ENCODE measurements at regions not wholly inside any gene's neighbourhood (a gene's known extent, or its start where the extent isn't known, plus 50 kb on each side); places are given as distances from the start of the nearest gene placed in this dataset.

- Histone ChIP-seq H3K9ac (no peak overlapping the region), H3K4me1 (ENCODE audit: control insufficient read depth in 1 of 2, insufficient read depth in 2 of 2, low read depth in 1 of 2, low read length in 1 of 2) (no peaks in the 10 kb centered on the region), H4K20me1 (ENCODE audit: insufficient read depth) (no peaks in the 10 kb centered on the region), H3K4me2 (no peak overlapping the region), H3K27ac (ENCODE audit: low read depth in 2 of 2, low read length in 1 of 2) (no peak overlapping the region), H3K27me3 (ENCODE audit: insufficient read depth) (no peaks in the 10 kb centered on the region), H3F3A (replicated peaks; ENCODE audit: insufficient read depth) (no peaks in the 10 kb centered on the region), H3K4me3 (ENCODE audit: low read depth in 2 of 2, low read length in 1 of 2) (no peak overlapping the region), H2AFZ (ENCODE audit: low read depth) (no peak overlapping the region), H3K36me3 (replicated peaks in 1 of 2; ENCODE audit: control insufficient read depth in 1 of 2, insufficient read depth in 2 of 2, low read length in 1 of 2) (no peaks in the 10 kb centered on the region), H3K79me2 (ENCODE audit: insufficient read depth) (no peaks in the 10 kb centered on the region), H3K9me2 (no peaks in the 10 kb centered on the region), H3K9me3 (no peaks in the 10 kb centered on the region)
- POLR2A ChIA-PET = no interaction called here
- no peak for DNase-seq
- TF ChIP-seq USF1 (IDR thresholded peaks at IDR 0.05; ENCODE audit: borderline replicate concordance, low read depth) (no peak), USF2 (IDR thresholded peaks at IDR 0.05; ENCODE audit: borderline replicate concordance, low read depth, low read length) (no peak), JUND (IDR thresholded peaks at IDR 0.05) (no peak), ZBTB33 (IDR thresholded peaks at IDR 0.05; ENCODE audit: borderline replicate concordance, low read depth) (no peak), RCOR1 (IDR thresholded peaks at IDR 0.05; ENCODE audit: low read length) (no peak), FOSL2 (IDR thresholded peaks at IDR 0.05; ENCODE audit: borderline replicate concordance, low read depth) (no peak), SIN3A (IDR thresholded peaks at IDR 0.05; ENCODE audit: borderline replicate concordance, low read depth, low read length) (no peak), YY1 (IDR thresholded peaks at IDR 0.05; ENCODE audit: low read depth) (no peak), MEF2A (IDR thresholded peaks at IDR 0.05; ENCODE audit: borderline replicate concordance, low read depth) (no peak), PBX3 (IDR thresholded peaks at IDR 0.05) (no peak), EP300 (IDR thresholded peaks at IDR 0.05; ENCODE audit: borderline replicate concordance in 1 of 2, low read depth in 1 of 2, low read length in 1 of 2) (no peak), GATA2 (CRISPR knock-in tag; IDR thresholded peaks at IDR 0.05) (no peak), GABPA (IDR thresholded peaks at IDR 0.05; ENCODE audit: low read depth) (no peak), FOXM1 (IDR thresholded peaks at IDR 0.05; ENCODE audit: low read depth) (no peak)
- 23% methylated on average over 2 of the region's 2 CpGs for WGBS (ENCODE audit: low lambda C conversion rate)
- CTCF ChIA-PET = interaction anchor here (1.2 kb wide), 1 partner anchor 41 kb away, joined by 5 read pairs; no protein-coding TSS in a partner anchor
Observed at GRCh38 chr1:222413991-222414549, 133.8 kb downstream of the HHIPL2 start.
